ENCODE measurements at regions not wholly inside any gene's neighbourhood (a gene's known extent, or its start where the extent isn't known, plus 50 kb on each side); places are given as distances from the start of the nearest gene placed in this dataset.

DNA sequence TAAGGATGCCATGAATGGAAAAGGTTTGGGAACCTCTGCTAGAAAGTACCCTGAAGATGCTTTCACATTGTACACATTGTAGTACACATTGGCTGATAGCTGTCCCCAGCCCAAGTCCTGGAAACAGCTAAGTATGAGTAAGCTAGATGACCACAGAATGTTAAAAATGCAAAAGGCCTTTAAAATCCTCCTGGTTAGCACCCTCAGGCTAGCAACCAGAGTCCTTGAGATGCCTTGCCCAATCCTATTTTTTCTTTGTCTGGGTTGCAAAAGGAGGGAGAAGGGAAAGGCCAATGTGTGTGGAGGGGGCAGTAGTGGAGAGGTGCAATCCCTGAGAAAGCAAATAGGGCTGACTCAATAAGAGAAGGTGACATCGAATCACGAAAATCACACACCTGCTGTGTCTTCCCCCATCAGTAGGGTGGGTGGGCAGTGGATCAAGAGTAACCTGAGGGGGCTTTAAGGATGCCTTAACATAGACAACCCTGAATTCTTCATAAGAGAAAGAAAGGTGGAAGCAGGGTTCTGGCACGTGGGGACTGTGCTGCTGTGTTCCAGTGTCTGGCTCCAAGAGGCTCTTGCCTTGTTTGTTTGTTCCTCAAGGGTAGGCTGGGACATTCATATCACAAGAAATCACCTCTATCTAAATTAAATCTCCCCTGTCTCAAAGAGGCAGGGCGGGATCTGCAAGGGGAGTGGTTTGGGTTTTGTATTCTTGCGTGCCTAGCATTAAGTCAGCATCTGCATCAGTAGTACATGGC lies 266.2 kb upstream of the PLXNA2 start:
- TF ChIP-seq ZNF10 (tag by site-specific recombination; IDR thresholded peaks at IDR 0.05): no peak
- TF ChIP-seq CTCF (tag by site-specific recombination; IDR thresholded peaks at IDR 0.05): no peak
- TF ChIP-seq, protein P1, sequence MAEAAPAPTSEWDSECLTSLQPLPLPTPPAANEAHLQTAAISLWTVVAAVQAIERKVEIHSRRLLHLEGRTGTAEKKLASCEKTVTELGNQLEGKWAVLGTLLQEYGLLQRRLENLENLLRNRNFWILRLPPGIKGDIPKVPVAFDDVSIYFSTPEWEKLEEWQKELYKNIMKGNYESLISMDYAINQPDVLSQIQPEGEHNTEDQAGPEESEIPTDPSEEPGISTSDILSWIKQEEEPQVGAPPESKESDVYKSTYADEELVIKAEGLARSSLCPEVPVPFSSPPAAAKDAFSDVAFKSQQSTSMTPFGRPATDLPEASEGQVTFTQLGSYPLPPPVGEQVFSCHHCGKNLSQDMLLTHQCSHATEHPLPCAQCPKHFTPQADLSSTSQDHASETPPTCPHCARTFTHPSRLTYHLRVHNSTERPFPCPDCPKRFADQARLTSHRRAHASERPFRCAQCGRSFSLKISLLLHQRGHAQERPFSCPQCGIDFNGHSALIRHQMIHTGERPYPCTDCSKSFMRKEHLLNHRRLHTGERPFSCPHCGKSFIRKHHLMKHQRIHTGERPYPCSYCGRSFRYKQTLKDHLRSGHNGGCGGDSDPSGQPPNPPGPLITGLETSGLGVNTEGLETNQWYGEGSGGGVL (tag by site-specific recombination; IDR thresholded peaks at IDR 0.05): no peak
- no peak for TF ChIP-seq ZNF23 (tag by site-specific recombination; IDR thresholded peaks at IDR 0.05; ENCODE audit: borderline replicate concordance)
- no peak for TF ChIP-seq KLF1 (tag by site-specific recombination; IDR thresholded peaks at IDR 0.05)
- no peak for TF ChIP-seq REST (tag by site-specific recombination; IDR thresholded peaks at IDR 0.05)
- TF ChIP-seq, protein P2, sequence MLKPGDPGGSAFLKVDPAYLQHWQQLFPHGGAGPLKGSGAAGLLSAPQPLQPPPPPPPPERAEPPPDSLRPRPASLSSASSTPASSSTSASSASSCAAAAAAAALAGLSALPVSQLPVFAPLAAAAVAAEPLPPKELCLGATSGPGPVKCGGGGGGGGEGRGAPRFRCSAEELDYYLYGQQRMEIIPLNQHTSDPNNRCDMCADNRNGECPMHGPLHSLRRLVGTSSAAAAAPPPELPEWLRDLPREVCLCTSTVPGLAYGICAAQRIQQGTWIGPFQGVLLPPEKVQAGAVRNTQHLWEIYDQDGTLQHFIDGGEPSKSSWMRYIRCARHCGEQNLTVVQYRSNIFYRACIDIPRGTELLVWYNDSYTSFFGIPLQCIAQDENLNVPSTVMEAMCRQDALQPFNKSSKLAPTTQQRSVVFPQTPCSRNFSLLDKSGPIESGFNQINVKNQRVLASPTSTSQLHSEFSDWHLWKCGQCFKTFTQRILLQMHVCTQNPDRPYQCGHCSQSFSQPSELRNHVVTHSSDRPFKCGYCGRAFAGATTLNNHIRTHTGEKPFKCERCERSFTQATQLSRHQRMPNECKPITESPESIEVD (tag by site-specific recombination; IDR thresholded peaks at IDR 0.05): no peak
- no peak for TF ChIP-seq ZSCAN23 (tag by site-specific recombination; IDR thresholded peaks at IDR 0.05)
- TF ChIP-seq ZNF558 (tag by site-specific recombination; IDR thresholded peaks at IDR 0.05): no peak
- TF ChIP-seq ZBTB17 (tag by site-specific recombination; IDR thresholded peaks at IDR 0.05): no peak
- TF ChIP-seq ZEB2 (tag by site-specific recombination; IDR thresholded peaks at IDR 0.05): no peak
- no peak for TF ChIP-seq ZNF121 (tag by site-specific recombination; IDR thresholded peaks at IDR 0.05)
